ENCODE measurements at regions not wholly inside any gene's neighbourhood (a gene's known extent, or its start where the extent isn't known, plus 50 kb on each side); places are given as distances from the start of the nearest gene placed in this dataset.

DNA sequence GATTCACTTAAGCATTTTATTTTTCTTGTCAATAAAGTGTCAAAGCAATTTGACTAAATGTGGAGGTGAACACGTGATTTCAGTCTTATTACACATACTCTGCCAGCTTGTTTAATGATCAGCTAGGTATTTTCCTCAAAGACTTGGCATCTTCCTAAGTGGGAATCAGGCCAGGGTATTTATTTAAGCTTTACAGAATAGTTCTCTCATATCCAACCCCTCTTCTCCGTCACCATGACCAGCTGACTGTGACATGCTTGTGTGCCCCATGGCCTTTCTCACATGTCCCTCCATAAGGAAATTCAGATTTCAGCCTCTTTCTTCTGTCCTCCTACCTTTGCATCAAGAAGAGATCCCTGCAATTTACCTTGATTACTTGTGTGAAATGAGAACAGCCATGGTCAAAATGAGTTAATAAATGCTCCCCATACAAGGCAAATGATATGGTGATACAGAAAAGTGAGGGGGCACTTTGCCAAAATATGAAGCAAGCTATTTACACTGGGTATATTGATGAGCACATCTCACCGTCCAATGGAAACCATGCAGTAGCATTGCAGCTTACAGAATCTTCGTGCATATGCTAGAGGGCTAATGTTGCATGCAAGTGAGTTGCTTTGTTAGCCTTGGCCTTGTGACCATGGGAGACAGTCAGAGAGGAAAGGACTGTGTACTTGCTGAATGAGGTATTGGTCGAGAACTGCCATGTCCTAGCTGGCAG, 202.2 kb downstream of the RNF152 start:
- no peak for DNase-seq (ENCODE audit: low spot score)
- intact Hi-C loops (cut with DNase I) = no loop called here
- no peak for ATAC-seq

- no peak for DNase-seq (ENCODE audit: low spot score)
- intact Hi-C loops (cut with DNase I) = no loop called here
- ATAC-seq = no peak
These were observed 205.5 kb downstream of the RNF152 start for GRCh38 chr18:61687317-61687716.

DNA sequence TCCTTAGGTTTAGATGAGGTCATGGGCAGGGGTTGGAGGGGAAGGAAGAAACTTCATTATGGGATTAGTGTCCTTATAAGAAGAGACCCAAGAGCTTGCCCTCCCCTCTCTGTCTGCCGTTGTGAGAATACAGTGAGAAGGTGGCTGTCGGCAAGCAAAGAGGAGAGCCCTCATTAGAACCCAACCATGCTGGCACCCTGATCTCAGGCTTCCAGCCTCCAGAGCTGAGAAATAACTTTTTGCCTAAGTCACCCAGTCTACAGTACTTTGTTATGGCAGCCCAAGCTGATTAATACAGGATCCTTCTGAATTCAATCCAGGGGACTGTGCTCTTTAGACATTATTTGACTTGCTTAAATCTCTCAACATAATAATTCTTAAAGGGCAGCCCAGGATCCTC, 209.0 kb downstream of the RNF152 start:
- DNase-seq (ENCODE audit: low spot score) (no peak), ATAC-seq (no peak)
- intact Hi-C loops (cut with DNase I) = no loop called here

DNA sequence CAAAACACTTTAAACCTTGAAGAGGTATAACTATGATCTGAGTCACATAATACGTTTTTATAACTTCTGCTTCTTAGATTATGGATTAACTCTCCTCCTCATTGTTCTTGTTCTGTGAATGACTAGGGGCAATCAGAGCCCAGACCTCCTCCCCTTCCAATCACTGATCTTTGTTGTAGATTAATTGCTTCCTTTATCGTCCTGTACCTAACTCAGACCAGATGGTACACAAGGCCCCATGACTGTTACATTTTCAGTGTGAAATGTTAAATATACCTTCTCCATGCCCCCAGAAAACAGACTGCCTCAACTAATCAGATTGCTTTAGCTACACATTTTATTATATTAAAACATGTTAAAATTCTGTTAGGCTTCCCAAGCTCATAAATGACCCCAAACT, 211.7 kb downstream of the RNF152 start:
- no peak for ATAC-seq
- DNase-seq (ENCODE audit: low spot score) = no peak
- intact Hi-C loops (cut with DNase I) = no loop called here

DNA sequence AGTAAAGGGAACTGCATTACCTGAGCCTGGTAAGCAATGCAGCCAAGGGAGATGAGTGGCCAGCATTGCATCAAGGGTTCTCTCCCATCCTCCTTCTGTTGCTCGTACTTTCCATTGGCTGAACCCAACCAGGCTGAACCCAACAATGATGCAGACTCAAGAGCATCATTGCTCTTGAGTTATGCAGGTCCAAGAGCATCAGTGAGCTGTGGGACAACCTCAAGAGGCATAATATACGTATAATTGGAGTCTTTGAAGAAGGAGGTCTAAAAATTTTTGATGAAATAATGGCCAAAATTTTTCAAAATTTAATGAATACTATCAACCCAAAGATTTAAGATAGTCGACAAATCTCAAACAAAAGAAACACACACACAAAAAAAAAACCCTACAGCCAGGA, 213.0 kb downstream of the RNF152 start:
- DNase-seq (ENCODE audit: low spot score) (no peak), ATAC-seq (no peak)
- intact Hi-C loops (cut with DNase I) = no loop called here

DNA sequence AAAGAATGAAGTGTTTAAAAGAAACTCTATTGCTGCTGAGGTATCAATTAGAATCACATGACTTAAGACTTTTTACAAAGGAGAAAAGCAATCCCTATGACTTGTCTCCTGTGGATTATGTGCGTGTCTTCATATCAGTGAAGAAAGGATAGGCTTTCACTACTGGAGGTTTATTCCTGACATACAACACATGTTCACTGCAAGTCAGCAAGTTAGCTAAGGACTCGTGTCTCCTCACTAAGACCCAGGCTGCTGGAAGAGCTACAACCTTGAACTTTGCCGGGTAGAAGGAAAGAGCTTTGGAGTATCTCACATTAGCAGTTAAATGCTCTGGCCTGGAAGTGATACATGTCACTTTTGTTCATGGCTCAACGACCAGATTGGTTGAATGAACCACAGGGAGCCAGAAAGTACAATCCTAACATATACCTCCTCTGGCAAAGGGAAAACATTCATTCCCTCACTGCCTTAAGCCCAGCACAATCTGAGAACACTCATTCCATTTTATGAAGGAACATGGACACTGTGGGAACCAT, 215.3 kb downstream of the RNF152 start:
- intact Hi-C loops (cut with DNase I) = no loop called here
- DNase-seq (ENCODE audit: low spot score) (no peak), ATAC-seq (no peak)

- no peak for DNase-seq (ENCODE audit: low spot score)
- no peak for ATAC-seq
- intact Hi-C loops (cut with DNase I) = no loop called here
These were observed 215.9 kb downstream of the RNF152 start for GRCh38 chr18:61676773-61677434.

DNA sequence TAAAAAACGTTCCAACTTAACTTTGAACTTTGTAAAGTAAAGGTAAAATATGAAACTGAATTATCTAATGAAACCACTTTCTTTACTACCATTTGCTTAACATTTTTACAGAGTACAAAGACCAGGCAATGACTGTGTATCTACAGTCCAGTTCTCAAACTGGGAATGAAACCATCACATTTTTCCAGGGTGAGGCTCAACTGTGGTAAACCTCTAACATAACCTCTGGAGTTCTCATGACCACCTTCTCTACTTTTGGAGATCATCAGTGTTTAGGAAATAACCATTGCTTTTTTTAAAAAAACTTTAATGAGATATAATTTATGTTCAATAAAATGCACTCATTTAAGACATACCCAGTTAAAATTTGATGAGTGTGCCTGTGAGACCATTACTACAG, 223.5 kb downstream of the RNF152 start:
- ATAC-seq (no peak), DNase-seq (ENCODE audit: low spot score) (no peak)
- intact Hi-C loops (cut with DNase I) = no loop called here

- intact Hi-C loops (cut with DNase I) = no loop called here
- ATAC-seq (no peak), DNase-seq (ENCODE audit: low spot score) (no peak)
These were observed 225.8 kb downstream of the RNF152 start for GRCh38 chr18:61666876-61667590.

DNA sequence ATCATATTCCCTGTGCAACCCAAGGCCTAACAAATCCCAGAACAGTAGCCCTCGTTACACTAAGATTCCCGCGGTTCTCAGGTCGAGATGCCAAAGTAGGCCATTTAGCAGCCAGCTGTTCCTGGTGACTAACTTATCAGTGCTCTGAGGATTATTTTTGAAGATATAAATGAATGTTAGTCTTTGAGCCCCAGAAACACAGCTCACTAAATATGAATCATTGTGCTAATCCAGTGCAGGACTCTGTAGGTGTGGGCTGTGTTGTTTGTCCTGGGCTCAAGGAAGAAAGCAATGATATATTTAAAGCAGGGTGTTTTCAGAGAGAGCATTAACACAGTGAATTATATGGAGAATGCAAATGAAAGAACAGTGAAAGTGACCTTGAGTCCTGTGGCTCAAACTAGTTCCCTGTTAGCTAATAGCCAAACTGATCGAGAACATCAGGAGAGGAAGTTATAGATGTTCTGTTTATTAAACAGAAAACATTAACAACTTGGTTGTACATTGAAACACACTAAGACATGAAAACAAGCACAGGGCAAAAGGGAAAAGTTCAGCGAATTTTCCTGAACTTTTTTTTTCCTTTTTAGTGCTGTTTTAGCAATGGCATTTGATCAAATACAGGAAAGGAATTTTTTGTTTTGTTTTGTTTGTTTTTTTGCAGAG, 228.3 kb downstream of the RNF152 start:
- ATAC-seq (no peak), DNase-seq (ENCODE audit: low spot score) (no peak)
- intact Hi-C loops (cut with DNase I) = no loop called here

GRCh38 chr18:61662726-61663125, 230.1 kb downstream of the RNF152 start:
- ATAC-seq = no peak
- DNase-seq (ENCODE audit: low spot score) = no peak
- intact Hi-C loops (cut with DNase I) = no loop called here

- intact Hi-C loops (cut with DNase I) = no loop called here
- DNase-seq (ENCODE audit: low spot score) (no peak), ATAC-seq (no peak)
These were observed 234.4 kb downstream of the RNF152 start for GRCh38 chr18:61658431-61658830.

DNA sequence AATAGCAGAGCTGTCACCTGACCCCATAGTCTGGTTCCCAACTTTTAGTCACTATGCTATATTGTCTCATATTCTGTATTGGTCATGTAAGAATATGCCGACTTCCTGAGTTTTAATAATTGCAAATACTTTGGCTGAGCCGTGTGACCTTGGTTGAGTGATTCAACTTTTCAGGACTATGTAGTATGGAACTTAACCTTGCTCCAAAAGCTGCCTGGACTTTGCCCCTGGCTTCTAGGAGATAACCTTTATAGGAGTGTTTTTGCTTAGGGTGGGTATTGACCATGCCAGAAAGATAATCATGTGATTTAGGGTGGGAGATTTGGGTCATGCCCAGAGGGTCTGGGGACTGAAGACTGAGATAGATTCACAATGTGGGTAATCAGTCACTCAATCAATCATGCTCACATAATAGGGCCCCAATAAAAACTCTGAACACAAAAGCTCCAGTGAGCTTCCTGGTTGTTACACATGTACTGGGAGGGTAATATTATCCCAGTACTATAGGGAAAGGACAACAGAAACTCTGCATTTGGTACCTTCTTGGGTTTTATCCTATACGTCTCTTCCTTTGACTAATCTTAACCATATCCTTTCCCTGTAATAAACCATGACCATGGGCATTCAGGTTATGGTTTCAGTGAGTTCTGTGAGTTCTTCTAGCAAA, 235.6 kb downstream of the RNF152 start:
- ATAC-seq (no peak), DNase-seq (ENCODE audit: low spot score) (no peak)
- intact Hi-C loops (cut with DNase I) = no loop called here

GRCh38 chr18:61655630-61656029, 237.2 kb downstream of the RNF152 start:
- intact Hi-C loops (cut with DNase I) = no loop called here
- ATAC-seq (no peak), DNase-seq (ENCODE audit: low spot score) (no peak)

- DNase-seq (ENCODE audit: low spot score) (no peak), ATAC-seq (no peak)
- intact Hi-C loops (cut with DNase I) = no loop called here
These were observed 238.8 kb downstream of the RNF152 start for GRCh38 chr18:61653823-61654551.

GRCh38 chr18:61651880-61652268, 240.9 kb downstream of the RNF152 start:
- ATAC-seq (no peak), DNase-seq (ENCODE audit: low spot score) (no peak)
- intact Hi-C loops (cut with DNase I) = no loop called here

DNA sequence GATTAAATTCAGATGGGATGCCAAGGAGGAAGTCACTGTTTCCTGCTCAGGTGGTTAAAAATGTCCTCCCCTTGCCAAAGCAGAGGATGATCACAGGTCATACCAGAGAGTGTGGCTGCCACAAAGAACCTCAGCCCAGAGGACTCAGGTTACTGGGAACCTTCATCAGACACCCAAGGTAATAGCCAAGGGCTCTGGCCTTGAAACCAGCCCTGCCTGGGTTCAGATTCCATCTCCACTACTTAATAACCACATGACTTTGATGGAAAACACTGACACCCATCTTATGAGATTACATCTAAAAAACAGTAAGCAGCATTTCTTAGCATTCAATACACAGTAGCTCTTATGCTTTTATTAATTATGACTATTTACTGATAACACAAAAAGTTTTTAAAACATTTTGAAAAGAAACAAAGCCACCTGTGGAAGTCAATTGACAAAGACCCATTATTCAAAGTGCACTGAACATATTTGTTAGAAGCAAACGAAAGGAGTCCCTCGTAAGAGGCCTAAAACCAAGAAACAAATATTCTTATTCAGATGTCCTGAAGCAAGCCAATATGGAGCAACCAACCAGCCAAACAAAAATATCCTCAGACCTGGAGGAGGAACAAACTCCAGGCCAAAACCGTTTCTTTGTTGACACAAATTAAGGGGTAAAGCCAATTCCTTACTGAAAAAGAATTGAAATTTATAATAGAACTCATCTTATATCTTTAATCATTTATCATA, 241.5 kb downstream of the RNF152 start:
- no peak for DNase-seq (ENCODE audit: low spot score)
- no peak for ATAC-seq
- intact Hi-C loops (cut with DNase I) = no loop called here
